T1000 (cell line): ENCODE measurements at regions not wholly inside any gene's neighbourhood (a gene's known extent, or its start where the extent isn't known, plus 50 kb on each side); places are given as distances from the start of the nearest gene placed in this dataset.

Source experiments
- DNase-seq: peaks from one replicate; lab custom pipeline; 2025; ENCODE audit warnings: mixed read lengths; lab: John Stamatoyannopoulos, UW

GRCh38 chr4:23245203-23245832 is 552.6 kb downstream of the GBA3 start:
- DNase-seq = no peak

DNA sequence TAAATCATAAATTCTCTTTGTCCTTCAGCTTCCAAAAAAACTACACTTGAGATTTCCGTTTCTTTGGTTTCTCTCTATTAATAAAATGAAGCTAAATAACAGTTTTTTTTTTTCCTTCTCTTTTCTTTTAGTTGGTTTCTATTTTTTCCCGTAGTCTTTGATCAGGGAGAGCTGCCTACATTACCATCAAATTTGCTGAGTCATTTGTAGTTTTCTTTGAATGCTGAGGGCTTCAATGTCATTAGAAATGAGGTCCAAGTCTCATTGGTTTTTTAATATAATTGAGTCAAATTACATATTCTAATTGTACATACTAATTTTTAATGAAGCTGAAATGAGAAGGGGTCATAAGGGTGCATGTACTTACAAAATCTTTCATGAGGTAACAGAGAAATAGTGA is 550.2 kb downstream of the GBA3 start:
- DNase-seq = no peak

GRCh38 chr4:23241408-23241807 is 548.7 kb downstream of the GBA3 start:
- DNase-seq = no peak

GRCh38 chr4:23238848-23239247 is 546.1 kb downstream of the GBA3 start:
- no peak for DNase-seq

DNA sequence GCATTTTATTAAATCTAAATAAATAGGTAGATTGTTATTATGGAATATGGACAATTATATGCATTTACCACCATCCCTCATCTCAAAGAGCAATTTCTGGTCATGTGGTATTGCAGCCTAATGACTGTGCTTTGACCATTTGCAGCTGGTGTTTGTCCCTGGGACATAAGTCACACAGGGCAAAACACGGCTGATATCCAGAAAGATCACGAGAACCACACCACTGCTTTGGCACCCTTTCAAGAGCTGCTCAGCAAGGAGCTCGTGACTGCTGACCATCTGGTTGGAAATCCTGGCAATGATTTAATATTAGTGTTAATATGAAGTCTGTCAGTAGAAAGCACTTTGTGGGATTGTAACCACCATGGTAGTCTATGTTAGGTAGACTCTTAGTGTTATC is 545.0 kb downstream of the GBA3 start:
- no peak for DNase-seq

GRCh38 chr4:23235628-23236390 is 543.1 kb downstream of the GBA3 start:
- DNase-seq = no peak

DNA sequence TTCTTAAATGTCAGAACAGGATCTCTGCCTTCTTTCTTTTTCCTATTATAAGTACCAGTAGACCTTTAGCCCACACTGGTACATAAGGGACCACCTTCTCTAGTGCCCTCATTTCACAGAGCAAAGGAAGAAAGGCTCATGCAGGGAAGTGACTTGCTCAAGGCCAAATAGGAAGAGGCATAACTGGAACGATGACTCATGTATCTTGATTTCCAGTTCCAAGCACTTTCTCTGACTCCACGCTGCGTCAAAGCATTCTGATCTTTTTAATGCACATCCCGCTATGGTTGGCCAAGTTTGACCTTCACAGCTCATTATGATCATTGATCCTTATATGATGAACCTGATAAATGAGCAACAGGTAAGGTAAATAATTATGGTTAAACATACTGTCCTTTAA is 542.0 kb downstream of the GBA3 start:
- DNase-seq = no peak

DNA sequence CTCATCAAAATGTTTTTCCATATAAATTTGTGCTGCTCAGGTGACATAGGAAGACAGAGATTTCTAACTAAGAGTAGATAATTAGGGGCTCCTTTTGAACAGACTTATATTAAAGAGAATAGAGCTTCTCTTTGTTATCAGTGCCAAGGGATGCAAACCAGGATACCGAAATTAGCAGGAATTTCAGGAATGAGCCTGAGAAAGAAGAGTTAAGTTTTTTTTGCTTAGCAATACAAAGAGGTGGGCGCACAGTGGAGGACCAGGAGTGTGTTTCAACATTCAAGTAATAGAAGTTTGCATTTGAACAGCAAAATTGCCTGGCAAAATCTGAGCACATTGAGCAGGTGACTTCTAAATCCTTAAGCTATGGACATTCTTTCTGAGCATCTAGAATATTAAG is 541.3 kb downstream of the GBA3 start:
- no peak for DNase-seq

GRCh38 chr4:23233596-23233995 is 540.9 kb downstream of the GBA3 start:
- no peak for DNase-seq

DNA sequence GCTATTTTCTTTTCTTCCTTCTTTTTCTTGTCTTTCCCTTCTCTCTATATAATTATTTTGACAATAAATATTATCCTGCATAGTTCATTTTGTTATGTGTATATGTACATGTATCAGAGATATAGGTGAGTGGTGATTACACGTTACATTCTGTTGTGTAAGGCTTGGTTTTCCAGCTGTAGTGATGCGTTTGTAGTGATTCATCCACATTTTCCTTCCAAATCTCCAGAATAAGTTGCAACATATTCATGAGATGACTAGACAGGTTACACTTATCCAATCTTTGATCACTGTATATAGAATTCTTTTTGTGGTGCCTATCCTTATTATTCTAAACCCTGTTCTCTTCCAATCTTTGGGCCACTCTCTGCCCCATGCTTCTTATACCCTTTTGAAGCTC is 540.2 kb downstream of the GBA3 start:
- DNase-seq = no peak

GRCh38 chr4:23225564-23225963 is 532.8 kb downstream of the GBA3 start:
- DNase-seq = no peak

GRCh38 chr4:23224684-23225420 is 532.1 kb downstream of the GBA3 start:
- DNase-seq = no peak

- DNase-seq = no peak
Observed at GRCh38 chr4:23220911-23221310, 528.2 kb downstream of the GBA3 start.

DNA sequence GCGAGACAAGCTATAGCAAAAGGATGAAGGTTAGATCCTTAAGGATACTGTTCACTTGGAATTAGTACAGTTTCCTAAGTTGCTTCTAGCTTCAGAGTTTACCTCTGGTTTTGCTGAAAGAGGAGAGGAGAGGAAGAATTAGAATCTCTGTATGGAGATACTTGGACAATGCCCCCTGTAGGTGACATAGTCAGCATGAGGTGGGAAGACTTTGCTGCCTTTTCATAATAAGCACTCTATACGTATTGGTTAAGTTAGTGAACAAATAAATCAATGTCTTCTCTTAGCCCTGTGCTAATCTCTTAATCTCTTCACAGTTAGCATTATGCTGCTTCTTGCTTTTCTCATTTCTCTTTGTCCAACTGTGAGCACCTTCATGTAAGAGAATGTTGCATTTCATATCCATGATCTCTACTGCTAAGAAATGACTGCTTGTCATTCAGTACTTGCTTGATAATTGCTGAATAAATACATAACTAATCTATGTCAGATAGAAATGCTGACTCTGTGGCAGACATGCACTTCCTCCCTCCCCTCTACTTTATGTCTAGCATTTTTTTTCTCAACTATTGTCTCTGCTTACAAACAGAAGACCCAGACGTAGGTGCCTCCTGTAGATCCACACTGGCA is 527.2 kb downstream of the GBA3 start:
- DNase-seq = no peak

DNA sequence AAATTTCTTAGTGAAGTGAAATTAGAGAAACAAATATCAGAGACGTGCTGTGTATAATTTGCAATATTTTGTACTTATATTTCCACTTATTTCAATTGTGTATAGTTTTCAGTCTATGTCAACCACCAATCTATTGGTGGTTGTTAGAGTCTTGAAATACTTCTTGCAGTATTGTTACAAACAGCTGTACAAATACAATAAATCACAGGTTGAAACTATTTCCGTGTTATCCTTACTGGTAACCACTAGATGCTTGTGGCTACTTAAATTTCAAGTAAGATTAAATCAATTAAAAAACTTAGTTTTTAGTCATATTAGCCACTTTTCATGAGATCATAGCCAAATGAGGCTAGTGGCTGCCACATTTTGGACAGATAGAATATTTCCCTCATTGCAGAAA is 520.5 kb downstream of the GBA3 start:
- no peak for DNase-seq

GRCh38 chr4:23212558-23212957 is 519.8 kb downstream of the GBA3 start:
- DNase-seq = no peak

DNA sequence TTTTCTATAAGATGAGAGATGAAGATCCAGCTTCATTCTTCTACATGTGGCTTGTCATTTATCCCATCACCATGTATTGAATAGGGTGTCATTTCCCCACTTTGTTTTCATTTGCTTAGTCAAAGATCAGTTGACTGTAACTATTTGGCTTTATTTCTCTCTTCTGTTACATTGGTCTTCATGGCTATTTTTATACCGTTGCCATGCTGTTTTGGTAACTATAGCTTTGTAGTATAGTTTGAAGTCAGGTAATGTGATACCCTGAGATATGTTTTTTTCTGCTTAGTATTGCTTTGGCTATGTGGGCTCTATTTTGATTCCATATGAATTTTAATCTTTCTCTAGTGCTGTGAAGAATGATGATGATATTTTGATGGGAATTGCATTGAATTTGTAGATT is 514.3 kb downstream of the GBA3 start:
- no peak for DNase-seq

DNA sequence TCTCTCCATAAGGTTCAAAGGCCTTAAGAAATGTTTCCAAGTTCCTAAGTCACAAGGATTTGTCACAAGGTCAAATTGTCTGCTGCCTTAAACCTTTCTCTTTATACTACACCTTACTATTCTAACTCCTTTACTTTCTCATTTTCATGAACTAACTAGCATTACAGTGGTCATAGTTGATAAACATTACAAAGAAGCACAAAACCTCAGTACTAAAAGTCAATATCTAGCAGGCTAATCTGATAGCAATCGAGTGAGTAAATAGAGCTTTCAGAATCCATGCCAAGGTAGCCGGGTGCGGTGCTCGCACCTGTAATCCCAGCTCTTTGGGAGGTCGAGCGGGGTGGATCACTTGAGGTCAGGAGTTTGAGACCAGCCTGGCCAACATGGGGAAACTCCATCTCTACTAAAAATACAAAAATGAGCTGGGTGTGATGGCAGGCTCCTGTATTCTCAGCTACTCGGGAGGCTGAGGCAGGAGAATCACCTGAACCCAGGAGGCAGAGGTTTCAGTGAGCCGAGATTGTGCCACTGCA is 510.0 kb downstream of the GBA3 start:
- DNase-seq = no peak

DNA sequence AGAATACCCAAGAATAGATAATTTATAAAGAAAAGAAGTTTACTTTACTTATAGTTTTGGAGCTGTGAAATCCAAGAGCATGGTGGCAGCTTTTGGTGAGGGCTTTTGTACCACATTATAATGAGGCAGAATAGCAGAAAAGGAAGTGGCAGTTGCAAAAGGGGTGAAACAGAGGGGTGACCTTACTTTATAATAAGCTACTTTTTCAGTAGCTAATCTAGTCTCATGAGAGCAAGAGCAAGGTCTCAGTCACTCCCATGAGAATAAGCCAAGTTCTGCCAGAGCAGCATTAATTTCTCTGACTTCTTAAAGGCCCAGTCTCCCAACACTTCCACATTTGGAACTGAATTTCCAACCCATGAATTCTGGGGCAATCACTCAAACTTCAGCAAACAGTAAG is 502.0 kb downstream of the GBA3 start:
- DNase-seq = no peak

DNA sequence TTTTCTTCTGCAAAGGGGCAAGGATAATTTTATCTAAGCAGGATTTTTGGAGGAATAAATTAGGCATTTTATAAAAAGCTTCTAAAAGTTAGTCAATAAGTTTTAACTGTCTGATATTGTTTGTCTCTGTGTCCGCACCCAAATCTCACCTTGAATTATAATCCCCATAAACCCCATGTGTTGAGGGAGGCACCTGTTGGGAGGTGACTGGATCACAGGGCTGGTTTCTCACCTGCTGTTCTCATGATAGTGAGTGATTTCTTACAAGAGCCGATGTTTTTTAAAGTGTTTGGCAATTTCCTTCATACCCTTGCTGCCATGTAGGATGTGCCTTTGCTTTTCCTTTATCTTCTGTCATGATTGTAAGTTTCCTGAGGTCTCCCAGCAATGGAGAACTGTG is 481.4 kb downstream of the GBA3 start:
- DNase-seq = no peak

DNA sequence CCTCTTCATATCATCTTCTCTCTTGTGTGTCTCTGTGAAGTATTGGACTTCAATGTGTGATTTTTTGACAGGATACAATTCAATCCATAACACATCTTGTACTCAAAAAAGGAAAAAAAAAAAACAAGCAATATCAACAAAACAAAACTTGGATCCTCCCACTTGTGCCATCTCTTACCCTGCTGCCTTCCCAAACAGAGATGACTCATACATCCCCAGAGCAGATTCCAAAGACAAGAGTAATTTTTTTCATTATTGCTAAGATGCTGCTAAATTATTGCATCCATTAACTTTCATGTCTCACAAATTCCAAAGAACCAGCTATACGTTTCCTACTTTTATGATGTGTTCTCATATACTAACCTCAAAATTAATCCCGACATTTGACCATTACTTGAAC is 479.2 kb downstream of the GBA3 start:
- peak; percentile 30 for DNase-seq

DNA sequence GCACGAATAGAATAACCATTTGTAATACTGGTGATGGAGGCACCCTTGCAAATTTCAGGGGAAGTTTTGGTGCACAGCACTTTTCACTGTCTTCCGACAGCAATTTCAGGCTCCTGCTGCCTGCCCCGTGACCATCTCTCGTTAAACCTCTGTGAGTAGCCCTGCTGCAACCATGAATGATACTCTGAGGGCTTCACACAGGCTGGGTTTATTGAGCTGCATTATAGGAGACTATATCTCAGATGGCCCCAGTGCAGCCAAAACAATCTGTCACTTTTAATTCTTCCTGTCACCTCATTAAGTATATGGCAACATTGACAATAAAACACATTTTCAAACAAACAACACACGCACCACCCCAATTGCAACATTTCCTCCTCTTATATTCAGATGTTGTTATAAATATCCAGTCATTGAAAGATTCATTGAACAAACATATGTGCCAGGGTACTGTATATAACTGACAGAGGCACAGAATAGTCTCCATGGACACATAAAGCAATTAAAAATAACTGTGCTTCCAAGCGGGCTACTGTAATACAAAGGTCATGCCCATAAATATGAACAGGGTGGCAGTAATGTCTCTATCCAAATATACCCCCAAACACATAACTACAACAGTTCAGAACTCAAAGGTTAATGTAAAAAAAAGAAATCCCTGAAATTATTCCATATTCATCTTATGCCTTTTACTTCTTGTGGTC is 477.0 kb downstream of the GBA3 start:
- DNase-seq = no peak
